ENCODE measurements at regions not wholly inside any gene's neighbourhood (a gene's known extent, or its start where the extent isn't known, plus 50 kb on each side); places are given as distances from the start of the nearest gene placed in this dataset.

GRCh38 chr6:3522561-3523260, 65.9 kb upstream of the SLC22A23 start:
- no peaks in the 10 kb centered on the region for H3K36me3 ChIP-seq (ENCODE audit: control insufficient read depth, insufficient read depth, low read length)
- H3K4me1 ChIP-seq (ENCODE audit: control insufficient read depth, insufficient read depth, low read length), result no peaks in the 10 kb centered on the region
- TF ChIP-seq CTCF (IDR thresholded peaks at IDR 0.05), result no peak
- H3K4me3 ChIP-seq (ENCODE audit: low read length), result no peak overlapping the region
- H3K4me3 Mint-ChIP-seq, result no peak overlapping the region
- no peak for DNase-seq
- intact Hi-C loops (cut with micrococcal nuclease), result no loop called here
- H3K27ac Mint-ChIP-seq, result no peak overlapping the region
- H3K27me3 ChIP-seq (ENCODE audit: control insufficient read depth, insufficient read depth, low read length), result no peaks in the 10 kb centered on the region
- no peak for ATAC-seq
- H3K27ac ChIP-seq (ENCODE audit: low read length), result no peak overlapping the region
- 79% methylated on average over 7 of the region's 7 CpGs for WGBS (ENCODE audit: insufficient coverage)
- H3K4me1 Mint-ChIP-seq, result no peaks in the 10 kb centered on the region
- H3K36me3 Mint-ChIP-seq, result no peaks in the 10 kb centered on the region
- H3K9me3 ChIP-seq (ENCODE audit: control insufficient read depth, insufficient read depth, low read length), result no peaks in the 10 kb centered on the region
- peaks cover 0 to 6% of the 10 kb centered on the region in 2 donors for H3K27me3 Mint-ChIP-seq (ENCODE audit: low read depth in 2 of 2)
- H3K9me3 Mint-ChIP-seq, result no peaks in the 10 kb centered on the region

- Mint-ChIP-seq H3K27me3 (ENCODE audit: low read depth in 2 of 2) (peaks cover 0 to 6% of the 10 kb centered on the region in 2 donors), H3K27ac (no peak overlapping the region), H3K4me1 (no peaks in the 10 kb centered on the region), H3K9me3 (no peaks in the 10 kb centered on the region), H3K4me3 (no peak overlapping the region), H3K36me3 (no peaks in the 10 kb centered on the region)
- no peak for TF ChIP-seq CTCF (IDR thresholded peaks at IDR 0.05)
- Histone ChIP-seq H3K9me3 (ENCODE audit: control insufficient read depth, insufficient read depth, low read length) (no peaks in the 10 kb centered on the region), H3K27ac (ENCODE audit: low read length) (no peak overlapping the region), H3K4me3 (ENCODE audit: low read length) (no peak overlapping the region), H3K4me1 (ENCODE audit: control insufficient read depth, insufficient read depth, low read length) (no peaks in the 10 kb centered on the region), H3K27me3 (ENCODE audit: control insufficient read depth, insufficient read depth, low read length) (no peaks in the 10 kb centered on the region), H3K36me3 (ENCODE audit: control insufficient read depth, insufficient read depth, low read length) (no peaks in the 10 kb centered on the region)
- DNase-seq, result no peak
- WGBS (ENCODE audit: insufficient coverage), result 93% methylated on average over 10 of the region's 10 CpGs
- no peak for ATAC-seq
- intact Hi-C loops (cut with micrococcal nuclease), result no loop called here
Measured at GRCh38 chr6:3520281-3521230, 63.7 kb upstream of the SLC22A23 start.

GRCh38 chr6:3518356-3519190, 61.7 kb upstream of the SLC22A23 start:
- H3K4me1 Mint-ChIP-seq, result no peaks in the 10 kb centered on the region
- no peaks in the 10 kb centered on the region for H3K36me3 Mint-ChIP-seq
- H3K9me3 Mint-ChIP-seq, result no peaks in the 10 kb centered on the region
- no peak for ATAC-seq
- WGBS (ENCODE audit: insufficient coverage), result 85% methylated on average over 15 of the region's 15 CpGs
- no peak for TF ChIP-seq CTCF (IDR thresholded peaks at IDR 0.05)
- no peaks in the 10 kb centered on the region for H3K4me1 ChIP-seq (ENCODE audit: control insufficient read depth, insufficient read depth, low read length)
- no peak overlapping the region for H3K27ac ChIP-seq (ENCODE audit: low read length)
- H3K9me3 ChIP-seq (ENCODE audit: control insufficient read depth, insufficient read depth, low read length), result no peaks in the 10 kb centered on the region
- no peak overlapping the region for H3K27ac Mint-ChIP-seq
- intact Hi-C loops (cut with micrococcal nuclease), result no loop called here
- no peak overlapping the region for H3K4me3 Mint-ChIP-seq
- no peaks in the 10 kb centered on the region for H3K27me3 ChIP-seq (ENCODE audit: control insufficient read depth, insufficient read depth, low read length)
- H3K36me3 ChIP-seq (ENCODE audit: control insufficient read depth, insufficient read depth, low read length), result no peaks in the 10 kb centered on the region
- no peak overlapping the region for H3K4me3 ChIP-seq (ENCODE audit: low read length)
- DNase-seq, result no peak
- H3K27me3 Mint-ChIP-seq (ENCODE audit: low read depth in 2 of 2), result peaks cover 10 to 13% of the 10 kb centered on the region in 2 donors

All from natural killer cell (primary cell).